HepG2 (cell line): ENCODE measurements at regions not wholly inside any gene's neighbourhood (a gene's known extent, or its start where the extent isn't known, plus 50 kb on each side); places are given as distances from the start of the nearest gene placed in this dataset.

Experiments used
- ATAC-seq: fragments of 200-7000 bp; cut with Tn5 transposase; 3 replicates; pipeline ENCODE4 v1.9.1; 2020; ENCODE audit warnings: mild to moderate bottlenecking, moderate library complexity
- BruUV-seq: library from RNA; stranded (reverse); fragments of 400-500 nt; replicated peaks from 2 replicates; lab custom pipeline; 2021; lab: Mats Ljungman, UMichigan
- CTCF ChIA-PET: fragments of 300-600 bp; formaldehyde crosslinking; extraction: SDS; loops from one replicate; lab custom pipeline; 2021; ENCODE audit warnings: low total read pairs, inconsistent platforms, low intra/inter-chr PET ratio; lab: Yijun Ruan, JAX
- POLR2A ChIA-PET: fragments of 350-600 bp; sonication (Branson Sonifier 250); formaldehyde crosslinking; loops from one replicate; lab custom pipeline; 2020; ENCODE audit warnings: antibody characterized with exemption, inconsistent platforms; lab: Yijun Ruan, JAX
- DNase-seq: peaks from one replicate; pipeline ENCODE4 v3.0.0-alpha.2; 2015; ENCODE audit warnings: low spot score
- FAIRE-seq: peaks from 3 replicates; lab custom pipeline; 2011; peaks lifted over from hg19 to GRCh38; lab: Jason Lieb, UNC
- H2AFZ ChIP-seq: one replicate; pipeline ENCODE4 v1.6.1; 2011; ENCODE audit warnings: low read length, inconsistent platforms
- H3K27ac ChIP-seq: fragments of 300-600 bp; 3 replicates; pipeline ENCODE4 v1.8.0; 2011; ENCODE audit warnings: mixed run types, mild to moderate bottlenecking, mixed read lengths, low read length, inconsistent platforms; ENCODE audit not compliant: insufficient read depth; ENCODE audit errors: extremely low read length
- H3K27me3 ChIP-seq, 2 experiments: fragments of 200-600 bp in 1 of 2; 2 replicates in 1 of 2; 3 replicates in 1 of 2; pipeline versions ENCODE4 v1.6.0 to v1.8.0; 2011; ENCODE audit warnings: low read length in 2 of 2, mild to moderate bottlenecking in 2 of 2, moderate library complexity in 2 of 2, inconsistent platforms in 1 of 2; ENCODE audit not compliant: insufficient read depth in 2 of 2, control insufficient read depth in 1 of 2
- H3K36me3 ChIP-seq, 2 experiments: fragments of 200-600 bp in 1 of 2; replicated peaks in 1 of 2; 2 replicates in 1 of 2; 3 replicates in 1 of 2; pipeline versions ENCODE4 v1.5.1 to v1.8.0; 2011; ENCODE audit warnings: low read length in 2 of 2, inconsistent platforms in 1 of 2; ENCODE audit not compliant: insufficient read depth in 2 of 2, control insufficient read depth in 1 of 2
- H3K4me1 ChIP-seq: 2 replicates; pipeline ENCODE4 v1.5.1; 2012; ENCODE audit warnings: low read length, inconsistent platforms; ENCODE audit not compliant: insufficient read depth
- H3K4me2 ChIP-seq: 2 replicates; pipeline ENCODE4 v1.6.0; 2011; ENCODE audit warnings: low read depth, low read length, inconsistent platforms
- H3K4me3 ChIP-seq, 3 experiments: fragments of 200-600 bp in 1 of 3; sonication (generic), shearing (Covaris generic) in 1 of 3; replicated peaks in 1 of 3; 2 replicates each; pipeline ENCODE4 v1.5.1; 2011 to 2016; ENCODE audit warnings: low read length in 3 of 3, inconsistent platforms in 2 of 3, low read depth in 2 of 3, mild to moderate bottlenecking in 2 of 3, control low read depth in 1 of 3, mixed read lengths in 1 of 3; ENCODE audit not compliant: insufficient read depth in 1 of 3
- H3K79me2 ChIP-seq: one replicate; pipeline ENCODE4 v1.6.1; 2011; ENCODE audit warnings: low read length, inconsistent platforms; ENCODE audit not compliant: insufficient read depth
- H3K9ac ChIP-seq: 2 replicates; pipeline ENCODE4 v1.6.0; 2011; ENCODE audit warnings: mild to moderate bottlenecking, low read depth, low read length, inconsistent platforms; ENCODE audit not compliant: insufficient read depth
- H3K9me3 ChIP-seq: 2 replicates; pipeline ENCODE4 v1.5.1; 2012; ENCODE audit warnings: mild to moderate bottlenecking, low read length
- H4K20me1 ChIP-seq: 2 replicates; pipeline ENCODE4 v1.6.0; 2011; ENCODE audit warnings: inconsistent platforms, mild to moderate bottlenecking, low read length, moderate library complexity; ENCODE audit not compliant: insufficient read depth
- DR1 ChIP-seq: sonication (generic); formaldehyde crosslinking; IDR thresholded peaks from 2 replicates; pipeline ENCODE4 v1.8.0; 2021; ENCODE audit warnings: mild to moderate bottlenecking, missing genetic modification reagents, inconsistent platforms
- GATAD1 ChIP-seq: IDR thresholded peaks from 2 replicates; pipeline ENCODE4 v1.6.1; 2016; ENCODE audit warnings: missing genetic modification reagents, missing compliant biosample characterization
- IRX3 ChIP-seq: sonication (generic); formaldehyde crosslinking; IDR thresholded peaks from 2 replicates; pipeline ENCODE4 v1.8.1; 2023; ENCODE audit warnings: mild to moderate bottlenecking, low read depth, missing genetic modification reagents, borderline replicate concordance
- KMT2A ChIP-seq: sonication (generic); formaldehyde crosslinking; IDR thresholded peaks from 2 replicates; pipeline ENCODE4 v1.4.0; 2020; ENCODE audit warnings: missing genetic modification reagents
- NCOA2 ChIP-seq: sonication (generic); formaldehyde crosslinking; IDR thresholded peaks from 2 replicates; pipeline ENCODE4 v1.8.0; 2022; ENCODE audit warnings: inconsistent platforms
- ZBTB7A ChIP-seq: sonication (generic); formaldehyde crosslinking; IDR thresholded peaks from 2 replicates; pipeline ENCODE4 v1.8.0; 2022; ENCODE audit warnings: mild to moderate bottlenecking, missing genetic modification reagents
- ZNF235 ChIP-seq: sonication (generic); formaldehyde crosslinking; IDR thresholded peaks from 2 replicates; pipeline ENCODE4 v1.8.1; 2023; ENCODE audit warnings: mild to moderate bottlenecking, missing genetic modification reagents, borderline replicate concordance
- ZNF616 ChIP-seq: sonication (generic); formaldehyde crosslinking; IDR thresholded peaks from 2 replicates; pipeline ENCODE4 v1.5.0; 2020; ENCODE audit warnings: low read depth, mild to moderate bottlenecking, missing genetic modification reagents
- WGBS: methylation state at CpG from one replicate; pipeline ENCODE4 v1.1.6; 2017; ENCODE audit warnings: low lambda C conversion rate; 5-methylcytosine and 5-hydroxymethylcytosine counted together
- in situ Hi-C: cut with HindIII; loops from 2 replicates; pipeline ENCODE4 v1.10.0; 2017; ENCODE audit warnings: low pct_unique_long_range_greater_than_20kb; ENCODE audit not compliant: extremely low pct_ligation_motif_present
- intact Hi-C: fragments of 100-400 bp; cut with micrococcal nuclease; formaldehyde crosslinking; loops from one replicate; pipeline ENCODE4 v1.10.0; 2022; ENCODE audit not compliant: unreplicated experiment
- TF ChIP-seq, protein P1 (sequence below): sonication (generic); formaldehyde crosslinking; IDR thresholded peaks from one replicate; pipeline ENCODE4 v1.5.1; 2020; ENCODE audit warnings: mild to moderate bottlenecking, missing genetic modification reagents; ENCODE audit errors: not compliant biosample characterization
- TF ChIP-seq, protein P2 (sequence below): sonication (generic); formaldehyde crosslinking; IDR thresholded peaks from 2 replicates; pipeline ENCODE4 v1.8.0; 2022; ENCODE audit warnings: mild to moderate bottlenecking, missing genetic modification reagents, moderate library complexity

DNA sequence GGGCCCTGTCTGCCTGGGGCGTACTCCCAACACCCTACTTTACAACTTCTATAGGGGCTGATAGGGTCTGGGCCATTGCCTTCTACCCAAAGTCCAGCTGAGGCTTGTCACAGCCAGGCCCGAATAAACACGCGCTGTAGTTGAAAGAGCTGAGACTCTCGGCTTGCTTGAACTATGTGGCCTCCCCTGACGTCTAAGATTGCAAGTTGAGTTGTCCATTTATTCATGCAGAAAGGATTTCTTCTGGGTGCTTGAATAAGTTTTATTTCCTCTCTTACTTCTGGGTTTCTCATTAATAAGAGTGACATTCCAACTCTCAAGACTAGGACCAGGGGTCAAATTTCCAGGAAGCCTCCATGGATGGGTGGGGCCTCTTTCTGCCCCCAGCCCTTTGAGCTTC lies 74.4 kb upstream of the VRK1 start:
- H3K9ac ChIP-seq, result no peak overlapping the region
- H3K79me2 ChIP-seq, result no peaks in the 10 kb centered on the region
- no peaks in the 10 kb centered on the region for H3K36me3 ChIP-seq
- no peak overlapping the region for H3K4me2 ChIP-seq
- ATAC-seq, result no peak
- peaks cover 1 to 18% of the 10 kb centered on the region in 2 experiments; a peak in 2 of 5 replicates for H3K27me3 ChIP-seq
- WGBS, result 63% methylated on average over 6 of the region's 6 CpGs
- no peak for DNase-seq
- no peak overlapping the region for H2AFZ ChIP-seq
- in situ Hi-C loops (no loop called here), intact Hi-C loops (no loop called here)
- no peak overlapping the region for H3K27ac ChIP-seq
- ChIA-PET POLR2A (no interaction called here), CTCF (no interaction called here)
- no peaks in the 10 kb centered on the region for H4K20me1 ChIP-seq
- H3K9me3 ChIP-seq, result no peaks in the 10 kb centered on the region
- no peaks in the 10 kb centered on the region for H3K4me1 ChIP-seq
- no TSS peak for BruUV-seq
- no peak for FAIRE-seq
- no peak overlapping the region for H3K4me3 ChIP-seq
- TF ChIP-seq IRX3 (CRISPR knock-in tag), result no peak
- TF ChIP-seq, protein P1, sequence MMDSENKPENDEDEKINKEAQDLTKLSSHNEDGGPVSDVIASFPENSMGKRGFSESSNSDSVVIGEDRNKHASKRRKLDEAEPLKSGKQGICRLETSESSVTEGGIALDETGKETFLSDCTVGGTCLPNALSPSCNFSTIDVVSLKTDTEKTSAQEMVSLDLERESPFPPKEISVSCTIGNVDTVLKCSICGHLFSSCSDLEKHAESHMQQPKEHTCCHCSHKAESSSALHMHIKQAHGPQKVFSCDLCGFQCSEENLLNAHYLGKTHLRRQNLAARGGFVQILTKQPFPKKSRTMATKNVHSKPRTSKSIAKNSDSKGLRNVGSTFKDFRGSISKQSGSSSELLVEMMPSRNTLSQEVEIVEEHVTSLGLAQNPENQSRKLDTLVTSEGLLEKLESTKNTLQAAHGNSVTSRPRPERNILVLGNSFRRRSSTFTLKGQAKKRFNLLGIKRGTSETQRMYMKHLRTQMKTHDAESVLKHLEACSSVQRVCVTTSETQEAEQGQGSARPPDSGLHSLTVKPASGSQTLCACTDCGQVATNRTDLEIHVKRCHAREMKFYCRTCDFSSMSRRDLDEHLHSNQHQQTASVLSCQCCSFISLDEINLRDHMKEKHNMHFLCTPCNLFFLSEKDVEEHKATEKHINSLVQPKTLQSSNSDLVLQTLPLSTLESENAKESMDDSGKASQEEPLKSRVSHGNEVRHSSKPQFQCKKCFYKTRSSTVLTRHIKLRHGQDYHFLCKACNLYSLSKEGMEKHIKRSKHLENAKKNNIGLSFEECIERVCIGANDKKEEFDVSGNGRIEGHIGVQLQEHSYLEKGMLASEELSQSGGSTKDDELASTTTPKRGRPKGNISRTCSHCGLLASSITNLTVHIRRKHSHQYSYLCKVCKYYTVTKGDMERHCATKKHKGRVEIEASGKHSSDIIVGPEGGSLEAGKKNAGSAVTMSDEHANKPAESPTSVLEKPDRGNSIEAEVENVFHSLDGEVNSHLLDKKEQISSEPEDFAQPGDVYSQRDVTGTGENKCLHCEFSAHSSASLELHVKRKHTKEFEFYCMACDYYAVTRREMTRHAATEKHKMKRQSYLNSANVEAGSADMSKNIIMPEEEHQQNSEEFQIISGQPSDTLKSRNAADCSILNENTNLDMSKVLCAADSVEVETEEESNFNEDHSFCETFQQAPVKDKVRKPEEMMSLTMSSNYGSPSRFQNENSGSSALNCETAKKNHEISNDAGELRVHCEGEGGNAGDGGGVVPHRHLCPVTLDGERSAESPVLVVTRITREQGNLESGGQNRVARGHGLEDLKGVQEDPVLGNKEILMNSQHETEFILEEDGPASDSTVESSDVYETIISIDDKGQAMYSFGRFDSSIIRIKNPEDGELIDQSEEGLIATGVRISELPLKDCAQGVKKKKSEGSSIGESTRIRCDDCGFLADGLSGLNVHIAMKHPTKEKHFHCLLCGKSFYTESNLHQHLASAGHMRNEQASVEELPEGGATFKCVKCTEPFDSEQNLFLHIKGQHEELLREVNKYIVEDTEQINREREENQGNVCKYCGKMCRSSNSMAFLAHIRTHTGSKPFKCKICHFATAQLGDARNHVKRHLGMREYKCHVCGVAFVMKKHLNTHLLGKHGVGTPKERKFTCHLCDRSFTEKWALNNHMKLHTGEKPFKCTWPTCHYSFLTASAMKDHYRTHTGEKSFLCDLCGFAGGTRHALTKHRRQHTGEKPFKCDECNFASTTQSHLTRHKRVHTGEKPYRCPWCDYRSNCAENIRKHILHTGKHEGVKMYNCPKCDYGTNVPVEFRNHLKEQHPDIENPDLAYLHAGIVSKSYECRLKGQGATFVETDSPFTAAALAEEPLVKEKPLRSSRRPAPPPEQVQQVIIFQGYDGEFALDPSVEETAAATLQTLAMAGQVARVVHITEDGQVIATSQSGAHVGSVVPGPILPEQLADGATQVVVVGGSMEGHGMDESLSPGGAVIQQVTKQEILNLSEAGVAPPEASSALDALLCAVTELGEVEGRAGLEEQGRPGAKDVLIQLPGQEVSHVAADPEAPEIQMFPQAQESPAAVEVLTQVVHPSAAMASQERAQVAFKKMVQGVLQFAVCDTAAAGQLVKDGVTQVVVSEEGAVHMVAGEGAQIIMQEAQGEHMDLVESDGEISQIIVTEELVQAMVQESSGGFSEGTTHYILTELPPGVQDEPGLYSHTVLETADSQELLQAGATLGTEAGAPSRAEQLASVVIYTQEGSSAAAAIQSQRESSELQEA (CRISPR knock-in tag), result no peak
- no peak for TF ChIP-seq KMT2A (CRISPR knock-in tag)
- TF ChIP-seq ZNF616 (CRISPR knock-in tag), result no peak
- no peak for TF ChIP-seq NCOA2 (CRISPR knock-in tag)
- TF ChIP-seq ZBTB7A (CRISPR knock-in tag), result no peak
- no peak for TF ChIP-seq ZNF235 (CRISPR knock-in tag)
- TF ChIP-seq GATAD1, result no peak
- TF ChIP-seq, protein P2, sequence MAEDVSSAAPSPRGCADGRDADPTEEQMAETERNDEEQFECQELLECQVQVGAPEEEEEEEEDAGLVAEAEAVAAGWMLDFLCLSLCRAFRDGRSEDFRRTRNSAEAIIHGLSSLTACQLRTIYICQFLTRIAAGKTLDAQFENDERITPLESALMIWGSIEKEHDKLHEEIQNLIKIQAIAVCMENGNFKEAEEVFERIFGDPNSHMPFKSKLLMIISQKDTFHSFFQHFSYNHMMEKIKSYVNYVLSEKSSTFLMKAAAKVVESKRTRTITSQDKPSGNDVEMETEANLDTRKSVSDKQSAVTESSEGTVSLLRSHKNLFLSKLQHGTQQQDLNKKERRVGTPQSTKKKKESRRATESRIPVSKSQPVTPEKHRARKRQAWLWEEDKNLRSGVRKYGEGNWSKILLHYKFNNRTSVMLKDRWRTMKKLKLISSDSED (CRISPR knock-in tag), result no peak
- TF ChIP-seq DR1, result no peak
